ENCODE measurements at regions not wholly inside any gene's neighbourhood (a gene's known extent, or its start where the extent isn't known, plus 50 kb on each side); places are given as distances from the start of the nearest gene placed in this dataset.

DNA sequence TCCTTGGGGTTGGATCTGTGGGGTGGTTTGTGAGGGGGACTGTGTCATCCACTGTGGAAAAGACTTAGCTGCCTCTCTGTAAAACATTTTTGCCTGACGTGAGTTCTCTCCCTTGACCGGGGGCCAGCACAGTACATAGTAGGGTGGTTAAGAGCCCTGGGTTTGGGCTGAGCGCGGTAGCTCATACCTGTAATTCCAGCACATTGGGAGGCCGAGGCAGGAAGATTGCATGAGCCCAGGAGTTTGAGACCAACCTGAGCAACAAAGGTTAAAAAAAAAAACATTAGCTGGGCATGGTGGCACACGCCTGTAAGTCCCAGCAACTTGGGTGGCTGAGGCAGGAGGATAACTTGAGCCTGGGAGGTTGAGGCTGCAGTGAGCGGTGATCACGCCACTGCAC, 74.7 kb upstream of the WNT7B start:
- TF ChIP-seq CTCF (IDR thresholded peaks at IDR 0.05) (no peak), EP300 (IDR thresholded peaks at IDR 0.05) (no peak), POLR2AphosphoS5 (IDR thresholded peaks at IDR 0.05) (no peak), POLR2A (IDR thresholded peaks at IDR 0.05) (no peak)

Measured in gastroesophageal sphincter (tissue), 3 donors.